Stomach (tissue), 8 donors: ENCODE measurements at regions not wholly inside any gene's neighbourhood (a gene's known extent, or its start where the extent isn't known, plus 50 kb on each side); places are given as distances from the start of the nearest gene placed in this dataset.

Source experiments
- DNase-seq, 2 donors: peaks; one replicate each; pipeline versions ENCODE4 v3.0.0 to v3.0.0-alpha.2; 2013 to 2019
- H3K27ac ChIP-seq, 5 donors: fragments of 200-600 bp in 4 of 5; sonication (generic) in 4 of 5; one replicate each; pipeline ENCODE4 v1.5.1; 2013 to 2019; ENCODE audit warnings: mild to moderate bottlenecking in 1 of 5, moderate library complexity in 1 of 5
- H3K27me3 ChIP-seq, 3 donors: fragments of 200-600 bp; sonication (generic); one replicate each; pipeline ENCODE4 v1.5.1; 2017 to 2019; ENCODE audit warnings: mixed run types in 1 of 3
- H3K36me3 ChIP-seq, 4 donors: fragments of 200-600 bp; sonication (generic); 1 replicate in 3 of 4; 2 replicates in 1 of 4; pipeline ENCODE4 v1.5.1; 2016 to 2019
- H3K4me1 ChIP-seq, 4 donors: fragments of 200-600 bp; sonication (generic); one replicate each; pipeline ENCODE4 v1.5.1; 2016 to 2019
- H3K4me3 ChIP-seq, 4 donors: fragments of 200-600 bp; sonication (generic) in 3 of 4; one replicate each; pipeline ENCODE4 v1.5.1; 2016 to 2019; ENCODE audit warnings: mild to moderate bottlenecking in 1 of 4
- H3K9me3 ChIP-seq, 4 donors: fragments of 200-600 bp; sonication (generic); one replicate each; pipeline ENCODE4 v1.5.1; 2016 to 2019
- CTCF ChIP-seq, 7 experiments: fragments of 450-650 bp in 4 of 7; fragments of 200-600 bp in 3 of 7; sonication (generic) in 3 of 7; IDR thresholded peaks; one replicate each; pipeline ENCODE4 v1.5.1; 2016 to 2019; ENCODE audit warnings: antibody characterized with exemption in 7 of 7, control low read depth in 2 of 7, mild to moderate bottlenecking in 1 of 7
- EP300 ChIP-seq: sonication (generic); formaldehyde crosslinking; IDR thresholded peaks from one replicate; pipeline ENCODE4 v1.6.1; 2017; ENCODE audit warnings: antibody characterized with exemption
- POLR2A ChIP-seq, 4 donors: fragments of 450-650 bp; IDR thresholded peaks; one replicate each; pipeline ENCODE4 v1.6.1; 2016; ENCODE audit warnings: antibody characterized with exemption in 4 of 4, control low read depth in 2 of 4, mild to moderate bottlenecking in 1 of 4, moderate library complexity in 1 of 4
- POLR2AphosphoS5 ChIP-seq, 3 donors: sonication (generic); formaldehyde crosslinking; IDR thresholded peaks; one replicate each; pipeline ENCODE4 v1.6.1; 2016; ENCODE audit warnings: antibody characterized with exemption in 3 of 3
- WGBS, 5 donors: extraction: QIAGEN DNeasy Blood & Tissue Kit in 3 of 5; methylation state at CpG; one replicate each; pipeline versions ENCODE4 v1.1.5 to v1.1.7; 2013 to 2018; 5-methylcytosine and 5-hydroxymethylcytosine counted together
- intact Hi-C: fragments of 100-400 bp; cut with DNase I; formaldehyde crosslinking; loops from one replicate; pipeline ENCODE4 v1.15.1; 2023; ENCODE audit warnings: low total_unique reads
- donor health status: healthy with polysubstance abuse.
- donor health status: Bipolar disorder and iron deficiency.
- donor health status: healthy.

GRCh38 chr22:22764085-22764484, 119.7 kb downstream of the GGTLC2 start:
- no peak for DNase-seq
- Histone ChIP-seq H3K4me1 (no peaks in the 10 kb centered on the region), H3K27ac (no peak overlapping the region), H3K36me3 (no peaks in the 10 kb centered on the region), H3K27me3 (peaks cover 0 to 18% (median 0%) of the 10 kb centered on the region in 3 donors), H3K4me3 (no peak overlapping the region), H3K9me3 (no peaks in the 10 kb centered on the region)
- 42 to 74% (median 61%) methylated on average over 2 of the region's 2 CpGs for WGBS, 5 donors
- intact Hi-C loops: no loop called here
- TF ChIP-seq POLR2A (IDR thresholded peaks at IDR 0.05): no peak
- TF ChIP-seq POLR2AphosphoS5 (IDR thresholded peaks at IDR 0.05): no peak

- Histone ChIP-seq H3K36me3 (no peaks in the 10 kb centered on the region), H3K27ac (no peak overlapping the region), H3K27me3 (peaks cover 0 to 18% (median 0%) of the 10 kb centered on the region in 3 donors), H3K4me3 (no peak overlapping the region), H3K9me3 (no peaks in the 10 kb centered on the region), H3K4me1 (peaks cover 0 to 10% (median 5%) of the 10 kb centered on the region in 4 donors)
- no peak for DNase-seq
- intact Hi-C loops: no loop called here
- TF ChIP-seq POLR2AphosphoS5 (IDR thresholded peaks at IDR 0.05): no peak
- no peak for TF ChIP-seq POLR2A (IDR thresholded peaks at IDR 0.05)
- no peak for TF ChIP-seq CTCF (IDR thresholded peaks at IDR 0.05)
- TF ChIP-seq EP300: no peak
- WGBS, 5 donors: 41 to 51% (median 45%) methylated on average over 9 to 10 of the region's 10 CpGs
Observed at GRCh38 chr22:22767876-22768602, 119.6 kb upstream of the IGLL5 start.

GRCh38 chr22:22768885-22769284, 118.7 kb upstream of the IGLL5 start:
- no peak for TF ChIP-seq CTCF (IDR thresholded peaks at IDR 0.05)
- TF ChIP-seq POLR2A (IDR thresholded peaks at IDR 0.05): no peak
- TF ChIP-seq POLR2AphosphoS5 (IDR thresholded peaks at IDR 0.05): no peak
- TF ChIP-seq EP300: no peak
- Histone ChIP-seq H3K27ac (no peak overlapping the region), H3K27me3 (peaks cover 0 to 18% (median 0%) of the 10 kb centered on the region in 3 donors), H3K36me3 (no peaks in the 10 kb centered on the region), H3K4me3 (no peak overlapping the region), H3K9me3 (no peaks in the 10 kb centered on the region), H3K4me1 (peaks cover 0 to 10% (median 5%) of the 10 kb centered on the region in 4 donors)
- WGBS, 5 donors: 87 to 97% (median 90%) methylated on average over 2 of the region's 2 CpGs
- intact Hi-C loops: no loop called here
- DNase-seq: no peak

- H3K9me3 ChIP-seq: no peaks in the 10 kb centered on the region
- H3K27me3 ChIP-seq: peaks cover 0 to 18% (median 0%) of the 10 kb centered on the region in 3 donors
- no peak for DNase-seq
- no peak for TF ChIP-seq CTCF (IDR thresholded peaks at IDR 0.05)
- peaks cover 0 to 10% (median 5%) of the 10 kb centered on the region in 4 donors for H3K4me1 ChIP-seq
- no peaks in the 10 kb centered on the region for H3K36me3 ChIP-seq
- intact Hi-C loops: no loop called here
- 47 to 77% (median 56%) methylated on average over 4 of the region's 4 CpGs for WGBS, 5 donors
- no peak overlapping the region for H3K27ac ChIP-seq
- H3K4me3 ChIP-seq: no peak overlapping the region
Observed at GRCh38 chr22:22769434-22770279, 118.0 kb upstream of the IGLL5 start.
